ENCODE measurements at regions not wholly inside any gene's neighbourhood (a gene's known extent, or its start where the extent isn't known, plus 50 kb on each side); places are given as distances from the start of the nearest gene placed in this dataset.

- DNase-seq = peak in 42 of 51 donors; percentile 11 to 89 (median 60)
Measured at GRCh38 chr1:5297180-5297885, 642.9 kb downstream of the AJAP1 start.

- DNase-seq = peak in 1 of 51 donors; percentile 47
Measured at GRCh38 chr1:5296557-5297179, 642.3 kb downstream of the AJAP1 start.

GRCh38 chr1:5296095-5296494 is 641.7 kb downstream of the AJAP1 start:
- DNase-seq = no peak

- DNase-seq = no peak
Measured at GRCh38 chr1:5291889-5292288, 637.5 kb downstream of the AJAP1 start.

- no peak for DNase-seq
Measured at GRCh38 chr1:5287178-5288150, 633.1 kb downstream of the AJAP1 start.

- DNase-seq = peak in 1 of 51 donors; percentile 5
Measured at GRCh38 chr1:5286244-5286643, 631.8 kb downstream of the AJAP1 start.

GRCh38 chr1:5274527-5274926 is 620.1 kb downstream of the AJAP1 start:
- no peak for DNase-seq

GRCh38 chr1:5273280-5274003 is 619.0 kb downstream of the AJAP1 start:
- peak in 3 of 51 donors; percentile 6 to 33 (median 6) for DNase-seq

- DNase-seq = no peak
Measured at GRCh38 chr1:5272325-5272724, 617.9 kb downstream of the AJAP1 start.

GRCh38 chr1:5271264-5271663 is 616.9 kb downstream of the AJAP1 start:
- no peak for DNase-seq

GRCh38 chr1:5269901-5270300 is 615.5 kb downstream of the AJAP1 start:
- DNase-seq = no peak

GRCh38 chr1:5267603-5268235 is 613.3 kb downstream of the AJAP1 start:
- no peak for DNase-seq

- no peak for DNase-seq
Measured at GRCh38 chr1:5265438-5266075, 611.1 kb downstream of the AJAP1 start.

GRCh38 chr1:5264476-5264875 is 610.1 kb downstream of the AJAP1 start:
- no peak for DNase-seq

- no peak for DNase-seq
Measured at GRCh38 chr1:5256793-5257192, 602.4 kb downstream of the AJAP1 start.

- no peak for DNase-seq
Measured at GRCh38 chr1:5254975-5255374, 600.6 kb downstream of the AJAP1 start.

- DNase-seq = no peak
Measured at GRCh38 chr1:5254131-5254725, 599.8 kb downstream of the AJAP1 start.

GRCh38 chr1:5253036-5253435 is 598.6 kb downstream of the AJAP1 start:
- no peak for DNase-seq

- no peak for DNase-seq
Measured at GRCh38 chr1:5250336-5250735, 595.9 kb downstream of the AJAP1 start.

GRCh38 chr1:5245348-5245747 is 590.9 kb downstream of the AJAP1 start:
- DNase-seq = no peak

All from hypothalamus (tissue), 51 donors.